T-helper 2 cell treated with Interferon-gamma antibody and Interleukin-4, amounts not matched to agents 5 μg/mL and 100 μg/mL, for 36 hours (primary cell): ENCODE measurements at regions not wholly inside any gene's neighbourhood (a gene's known extent, or its start where the extent isn't known, plus 50 kb on each side); places are given as distances from the start of the nearest gene placed in this dataset.
"Not testable (repeated sequence)": the region's sequence is repeated elsewhere in the genome, so short reads cannot be mapped to it uniquely, and the experiment has no call there.

Experiments
- DNase-seq: peaks from one replicate; pipeline ENCODE4 v3.0.0; 2021; ENCODE audit warnings: low spot score
- H3K27ac Mint-ChIP-seq: one replicate; pipeline ENCODE4 v1.8.0; 2021; ENCODE audit warnings: mild to moderate bottlenecking, mixed read lengths
- H3K27me3 Mint-ChIP-seq: one replicate; pipeline ENCODE4 v1.8.0; 2021; ENCODE audit warnings: low read depth, mixed read lengths
- H3K36me3 Mint-ChIP-seq: one replicate; pipeline ENCODE4 v1.8.0; 2021; ENCODE audit warnings: low read depth, mixed read lengths
- H3K4me1 Mint-ChIP-seq: one replicate; pipeline ENCODE4 v1.8.0; 2021; ENCODE audit warnings: low read depth, mixed read lengths
- H3K4me3 Mint-ChIP-seq: one replicate; pipeline ENCODE4 v1.8.0; 2022; ENCODE audit warnings: mild to moderate bottlenecking, moderate library complexity, mixed read lengths
- H3K9me3 Mint-ChIP-seq: one replicate; pipeline ENCODE4 v1.8.0; 2021; ENCODE audit warnings: mixed read lengths

- Mint-ChIP-seq H3K27me3 (no peaks in the 10 kb centered on the region), H3K4me3 (no peak overlapping the region), H3K36me3 (no peaks in the 10 kb centered on the region), H3K4me1 (no peaks in the 10 kb centered on the region), H3K27ac (no peak overlapping the region), H3K9me3 (peaks cover 40% of the 10 kb centered on the region)
- no peak for DNase-seq
Measured at GRCh38 chr4:188300385-188300784, 161.1 kb downstream of the TRIML1 start.

DNA sequence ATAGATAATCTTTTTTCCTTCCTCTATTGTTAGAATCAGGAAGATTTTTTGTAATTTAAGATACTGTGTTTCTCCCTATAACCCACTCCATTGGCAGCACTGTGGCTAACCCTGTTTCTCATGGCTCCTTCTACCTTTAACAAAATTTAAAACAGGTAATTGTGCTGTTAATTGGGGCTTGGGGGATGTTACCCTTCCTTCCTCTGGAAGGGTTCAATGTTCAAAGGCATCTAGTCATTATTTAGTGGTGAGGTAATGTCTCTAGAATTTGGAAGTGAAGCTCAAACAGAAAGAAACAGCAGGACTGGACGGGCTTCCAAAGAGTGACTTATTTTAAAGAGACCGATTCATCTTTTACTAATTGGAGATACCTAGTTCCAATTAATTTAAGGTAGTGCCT, 166.4 kb downstream of the TRIML1 start:
- no peak overlapping the region for H3K27ac Mint-ChIP-seq
- no peak overlapping the region for H3K4me3 Mint-ChIP-seq
- no peak for DNase-seq
- H3K4me1 Mint-ChIP-seq = no peaks in the 10 kb centered on the region
- peaks cover 30% of the 10 kb centered on the region for H3K9me3 Mint-ChIP-seq
- H3K36me3 Mint-ChIP-seq = no peaks in the 10 kb centered on the region
- no peaks in the 10 kb centered on the region for H3K27me3 Mint-ChIP-seq

GRCh38 chr4:188307591-188307990, 168.3 kb downstream of the TRIML1 start:
- Mint-ChIP-seq H3K4me3 (no peak overlapping the region), H3K9me3 (peaks cover 19% of the 10 kb centered on the region), H3K4me1 (no peaks in the 10 kb centered on the region), H3K27ac (no peak overlapping the region), H3K27me3 (no peaks in the 10 kb centered on the region), H3K36me3 (no peaks in the 10 kb centered on the region)
- DNase-seq = no peak

- Mint-ChIP-seq H3K4me3 (no peak overlapping the region), H3K27ac (no peak overlapping the region), H3K36me3 (no peaks in the 10 kb centered on the region), H3K9me3 (peaks cover 23% of the 10 kb centered on the region), H3K4me1 (no peaks in the 10 kb centered on the region), H3K27me3 (no peaks in the 10 kb centered on the region)
- DNase-seq = no peak
Measured at GRCh38 chr4:188308142-188308541, 168.9 kb downstream of the TRIML1 start.

DNA sequence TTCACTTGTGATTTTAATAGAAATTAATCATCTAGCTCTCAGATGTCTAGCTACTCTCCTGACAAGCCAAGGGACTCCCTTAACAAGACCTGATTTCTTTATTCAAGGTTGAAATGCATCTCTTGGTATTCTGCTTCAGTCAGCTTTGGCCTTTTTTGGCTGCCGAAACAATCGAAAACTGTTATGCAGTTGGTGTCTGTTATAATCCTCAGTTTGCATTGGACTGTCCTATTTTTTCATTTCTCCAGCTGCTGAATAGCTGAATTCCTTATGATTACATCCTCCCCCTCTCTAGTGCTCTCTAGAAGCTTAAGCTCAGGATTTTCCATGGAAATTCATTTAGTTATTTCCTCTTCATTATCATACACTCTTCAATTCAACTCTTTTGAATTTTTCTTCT, 177.2 kb downstream of the TRIML1 start:
- Mint-ChIP-seq H3K36me3 (no peaks in the 10 kb centered on the region), H3K27me3 (no peaks in the 10 kb centered on the region), H3K9me3 (peaks cover 38% of the 10 kb centered on the region), H3K4me1 (no peaks in the 10 kb centered on the region), H3K27ac (no peak overlapping the region), H3K4me3 (no peak overlapping the region)
- DNase-seq = no peak

- H3K36me3 Mint-ChIP-seq = no peaks in the 10 kb centered on the region
- H3K27ac Mint-ChIP-seq = no peak overlapping the region
- H3K9me3 Mint-ChIP-seq = peaks cover 18% of the 10 kb centered on the region
- DNase-seq = no peak
- no peaks in the 10 kb centered on the region for H3K4me1 Mint-ChIP-seq
- no peaks in the 10 kb centered on the region for H3K27me3 Mint-ChIP-seq
- no peak overlapping the region for H3K4me3 Mint-ChIP-seq
Measured at GRCh38 chr4:188328966-188329365, 189.7 kb downstream of the TRIML1 start.

DNA sequence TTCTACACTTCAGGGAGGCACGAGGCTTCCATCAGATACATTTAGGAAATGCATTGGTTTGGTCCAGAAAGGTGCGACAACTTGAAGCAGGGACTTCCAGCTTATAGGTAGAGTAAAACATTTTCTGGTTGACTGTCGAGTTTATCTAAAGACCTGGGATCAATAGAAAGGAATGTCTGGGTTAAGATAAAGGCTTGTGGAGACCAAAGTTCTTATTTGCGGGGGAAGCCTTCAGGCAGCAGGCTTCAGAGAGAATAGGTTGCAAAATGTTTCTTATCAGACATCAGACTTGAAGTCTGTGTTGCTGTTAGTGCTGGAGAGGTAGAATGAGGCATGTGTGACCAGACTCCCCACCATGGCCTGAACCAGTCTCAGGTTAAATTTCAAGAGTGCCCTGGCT, 190.3 kb downstream of the TRIML1 start:
- DNase-seq = no peak
- Mint-ChIP-seq H3K4me3 (no peak overlapping the region), H3K27me3 (no peaks in the 10 kb centered on the region), H3K9me3 (peaks cover 18% of the 10 kb centered on the region), H3K4me1 (no peaks in the 10 kb centered on the region), H3K36me3 (no peaks in the 10 kb centered on the region), H3K27ac (no peak overlapping the region)

- no peak overlapping the region for H3K4me3 Mint-ChIP-seq
- no peaks in the 10 kb centered on the region for H3K36me3 Mint-ChIP-seq
- H3K27me3 Mint-ChIP-seq = no peaks in the 10 kb centered on the region
- peaks cover 22% of the 10 kb centered on the region for H3K9me3 Mint-ChIP-seq
- H3K4me1 Mint-ChIP-seq = no peaks in the 10 kb centered on the region
- H3K27ac Mint-ChIP-seq = no peak overlapping the region
- no peak for DNase-seq
Measured at GRCh38 chr4:188332265-188332664, 193.0 kb downstream of the TRIML1 start.

GRCh38 chr4:188336891-188337290, 197.7 kb downstream of the TRIML1 start:
- H3K9me3 Mint-ChIP-seq = peaks cover 34% of the 10 kb centered on the region
- no peak overlapping the region for H3K27ac Mint-ChIP-seq
- H3K27me3 Mint-ChIP-seq = no peaks in the 10 kb centered on the region

DNA sequence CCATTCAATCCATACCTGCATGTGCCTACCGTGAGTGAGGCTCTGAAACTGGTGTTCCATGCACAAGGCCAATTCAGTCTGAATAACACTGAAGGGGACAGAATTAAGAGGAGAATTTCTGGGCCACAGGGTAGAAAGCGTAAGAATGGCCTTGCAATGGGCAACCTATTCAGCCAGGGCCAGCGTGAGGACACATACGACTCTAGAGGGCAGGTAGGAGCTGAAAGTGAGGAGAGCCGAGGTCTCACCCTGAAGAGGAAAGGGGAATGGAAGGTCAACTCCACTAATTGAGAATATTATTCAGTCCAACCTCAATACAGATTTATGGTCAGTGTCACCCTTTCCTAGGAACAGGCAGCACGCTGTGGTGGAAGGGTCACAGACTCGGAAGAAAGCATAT, 202.2 kb downstream of the TRIML1 start:
- Mint-ChIP-seq H3K4me1 (no peaks in the 10 kb centered on the region), H3K4me3 (no peak overlapping the region), H3K36me3 (no peaks in the 10 kb centered on the region), H3K27me3 (no peaks in the 10 kb centered on the region), H3K9me3 (peaks cover 38% of the 10 kb centered on the region), H3K27ac (no peak overlapping the region)
- DNase-seq = no peak

More at GRCh38 chr4:188336891-188337290, 197.7 kb downstream of the TRIML1 start:
- Mint-ChIP-seq H3K4me3 (no peak overlapping the region), H3K36me3 (no peaks in the 10 kb centered on the region), H3K4me1 (no peaks in the 10 kb centered on the region)
- no peak for DNase-seq

DNA sequence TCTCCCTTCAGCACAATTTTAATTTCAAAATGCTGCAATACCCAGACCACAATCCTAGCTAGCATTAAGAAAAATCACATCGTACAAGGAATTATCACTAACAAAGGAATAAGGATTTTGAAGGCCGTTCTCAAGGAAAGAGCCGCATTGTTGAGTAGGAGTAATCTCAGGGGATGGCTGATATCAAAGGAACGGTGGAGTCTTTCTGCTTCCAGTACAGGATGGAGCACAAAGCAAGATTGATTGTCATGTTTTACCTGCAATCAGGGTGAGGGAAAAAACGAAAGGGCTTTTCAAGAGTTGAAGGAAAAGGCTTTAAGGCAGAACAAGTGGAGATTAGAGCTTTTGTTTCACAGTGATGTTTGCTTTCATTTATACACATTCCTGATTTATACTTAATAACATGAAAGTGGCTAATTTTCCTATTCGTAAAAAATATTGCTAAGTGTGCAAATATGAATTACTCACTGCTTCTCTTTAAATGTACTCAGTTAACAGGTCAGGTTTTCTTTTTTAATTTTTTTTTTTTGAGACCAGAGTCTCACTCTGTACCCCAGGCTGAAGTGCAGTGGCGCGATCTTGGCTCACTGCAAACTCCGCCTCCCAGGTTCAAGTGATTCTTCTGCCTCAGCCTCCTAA, 207.0 kb downstream of the TRIML1 start:
- Mint-ChIP-seq H3K36me3 (no peaks in the 10 kb centered on the region), H3K27me3 (no peaks in the 10 kb centered on the region), H3K4me3 (no peak overlapping the region), H3K27ac (no peak overlapping the region), H3K9me3 (peaks cover 35% of the 10 kb centered on the region), H3K4me1 (no peaks in the 10 kb centered on the region)
- no peak for DNase-seq

- Mint-ChIP-seq H3K36me3 (no peaks in the 10 kb centered on the region), H3K27ac (no peak overlapping the region), H3K27me3 (no peaks in the 10 kb centered on the region), H3K4me3 (no peak overlapping the region), H3K4me1 (no peaks in the 10 kb centered on the region), H3K9me3 (peaks cover 36% of the 10 kb centered on the region)
- DNase-seq = no peak
Measured at GRCh38 chr4:188347339-188347738, 208.1 kb downstream of the TRIML1 start.

DNA sequence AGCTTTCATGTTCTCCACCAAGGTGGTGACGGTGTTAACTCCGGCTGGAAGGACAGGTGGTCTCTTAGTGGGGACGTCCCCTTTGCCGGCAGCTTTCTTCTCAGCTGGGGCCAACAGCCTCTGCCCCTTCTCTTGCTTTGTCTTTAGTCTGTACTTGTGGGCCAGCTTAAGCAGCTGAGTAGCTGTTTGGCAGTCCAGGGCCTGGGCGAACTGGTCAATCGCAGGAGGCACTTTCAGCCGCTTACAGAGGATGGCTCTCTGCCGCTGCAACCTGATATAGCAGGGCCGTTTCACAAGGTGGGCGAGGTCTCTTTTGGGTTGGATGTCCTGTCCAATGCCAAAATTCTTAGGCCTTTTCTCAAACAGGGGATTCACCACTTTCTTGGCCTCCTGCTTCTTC, 210.3 kb downstream of the TRIML1 start:
- H3K4me1 Mint-ChIP-seq, H3K4me3 Mint-ChIP-seq, H3K27ac Mint-ChIP-seq, H3K36me3 Mint-ChIP-seq, DNase-seq, H3K27me3 Mint-ChIP-seq: not testable (repeated sequence)
- peaks cover 48% of the 10 kb centered on the region for H3K9me3 Mint-ChIP-seq

DNA sequence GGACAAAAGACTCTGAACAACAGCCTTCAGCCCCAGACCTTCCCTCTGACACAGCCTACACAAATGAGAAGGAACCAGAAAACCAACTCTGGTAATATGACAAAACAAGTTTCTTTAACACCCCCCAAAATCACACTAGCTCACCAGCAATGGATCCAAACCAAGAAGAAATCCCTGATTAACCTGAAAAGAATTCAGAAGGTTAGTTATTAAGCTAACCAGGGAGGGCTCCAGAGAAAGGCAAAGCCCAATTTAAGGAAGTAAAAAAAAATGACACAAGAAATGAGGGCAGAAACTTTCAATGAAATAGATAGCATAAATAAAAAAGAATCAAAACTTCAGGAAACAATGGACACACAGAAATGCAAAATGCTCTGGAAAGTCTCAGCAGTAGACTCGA, 224.0 kb downstream of the TRIML1 start:
- peaks cover 32% of the 10 kb centered on the region for H3K9me3 Mint-ChIP-seq
- H3K36me3 Mint-ChIP-seq = no peaks in the 10 kb centered on the region
- no peak overlapping the region for H3K4me3 Mint-ChIP-seq
- H3K4me1 Mint-ChIP-seq = no peaks in the 10 kb centered on the region
- H3K27me3 Mint-ChIP-seq = no peaks in the 10 kb centered on the region
- H3K27ac Mint-ChIP-seq = no peak overlapping the region
- DNase-seq = no peak

DNA sequence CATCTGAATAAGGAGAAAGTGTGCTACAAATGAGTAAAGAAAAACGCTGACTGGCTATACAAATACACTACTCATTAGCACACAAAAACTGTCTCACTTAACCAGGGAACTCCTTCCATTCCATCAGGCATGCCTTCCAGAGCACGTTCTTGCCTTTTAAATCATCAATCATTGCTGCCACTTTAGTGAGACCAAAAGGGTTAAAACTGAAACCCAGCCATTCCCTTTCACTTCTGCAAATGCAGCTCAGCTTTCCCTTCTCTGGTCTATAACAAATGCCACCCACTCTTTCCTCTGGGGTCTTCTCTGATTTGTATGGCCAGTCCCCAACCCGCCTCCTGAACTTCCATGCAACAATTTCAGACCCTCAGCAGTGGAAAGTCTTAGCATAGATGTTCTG, 231.5 kb downstream of the TRIML1 start:
- no peak for DNase-seq
- H3K27me3 Mint-ChIP-seq = no peaks in the 10 kb centered on the region
- H3K27ac Mint-ChIP-seq = no peak overlapping the region
- H3K36me3 Mint-ChIP-seq = no peaks in the 10 kb centered on the region
- H3K4me1 Mint-ChIP-seq = no peaks in the 10 kb centered on the region
- H3K9me3 Mint-ChIP-seq = peaks cover 36% of the 10 kb centered on the region
- H3K4me3 Mint-ChIP-seq = no peak overlapping the region
